ENCODE measurements at regions not wholly inside any gene's neighbourhood (a gene's known extent, or its start where the extent isn't known, plus 50 kb on each side); places are given as distances from the start of the nearest gene placed in this dataset.

DNA sequence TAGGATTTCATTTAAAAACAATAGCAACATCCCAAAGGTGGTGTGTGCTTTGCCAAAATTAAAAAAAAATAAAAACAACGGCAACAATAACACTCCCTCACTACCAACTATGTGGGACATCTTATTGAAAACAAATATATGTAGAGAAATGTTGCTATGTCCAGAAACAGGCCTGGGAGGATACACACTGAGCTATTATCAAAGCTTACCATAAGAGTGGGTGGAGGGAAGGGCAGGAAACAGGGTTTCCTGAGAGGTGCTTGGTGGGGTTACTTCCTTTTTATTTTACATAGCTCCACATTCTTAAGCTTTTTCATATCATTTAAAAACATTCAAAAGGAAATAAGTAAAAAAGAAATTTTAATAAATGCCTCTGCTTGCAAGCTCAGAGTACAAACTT, 150.0 kb upstream of the RIPOR2 start:
- no peak for TF ChIP-seq CTCF (IDR thresholded peaks at IDR 0.05)
- peaks cover 0 to 9% of the 10 kb centered on the region in 2 donors for H3K36me3 ChIP-seq (ENCODE audit: insufficient read depth in 1 of 2, low read depth in 1 of 2)
- WGBS, 3 donors, result 0 to 48% (median 27%) methylated on average over 1 of the region's 1 CpG
- no peak overlapping the region for H3K27ac ChIP-seq
- H3K27me3 ChIP-seq (ENCODE audit: insufficient read depth in 3 of 3, low read length in 2 of 3), result peaks cover 0 to 2% (median 0%) of the 10 kb centered on the region in 3 donors
- no peaks in the 10 kb centered on the region for H3K4me1 ChIP-seq
- no peak for ATAC-seq
- no peak overlapping the region for H3K4me3 ChIP-seq
- H3K9me3 ChIP-seq, result no peaks in the 10 kb centered on the region
- intact Hi-C loops (cut with DNase I), result loop anchor here in 1 of 2 donors (10.0 kb wide), 1 partner anchor 899 kb away; no protein-coding TSS in a partner anchor
- DNase-seq, result no peak

GRCh38 chr6:25086500-25087091, 150.8 kb upstream of the RIPOR2 start:
- peaks cover 0 to 9% of the 10 kb centered on the region in 2 donors for H3K36me3 ChIP-seq (ENCODE audit: insufficient read depth in 1 of 2, low read depth in 1 of 2)
- DNase-seq (no peak), ATAC-seq (no peak)
- 78 to 88% (median 79%) methylated on average over 9 of the region's 9 CpGs for WGBS, 3 donors
- no peak overlapping the region for H3K4me3 ChIP-seq
- no peak for TF ChIP-seq CTCF (IDR thresholded peaks at IDR 0.05)
- H3K27me3 ChIP-seq (ENCODE audit: insufficient read depth in 3 of 3, low read length in 2 of 3), result peaks cover 0 to 2% (median 0%) of the 10 kb centered on the region in 3 donors
- no peak overlapping the region for H3K27ac ChIP-seq
- no peaks in the 10 kb centered on the region for H3K9me3 ChIP-seq
- H3K4me1 ChIP-seq, result no peaks in the 10 kb centered on the region
- intact Hi-C loops (cut with DNase I), result loop anchor here in 1 of 2 donors (10.0 kb wide), 1 partner anchor 898 kb away; no protein-coding TSS in a partner anchor

DNA sequence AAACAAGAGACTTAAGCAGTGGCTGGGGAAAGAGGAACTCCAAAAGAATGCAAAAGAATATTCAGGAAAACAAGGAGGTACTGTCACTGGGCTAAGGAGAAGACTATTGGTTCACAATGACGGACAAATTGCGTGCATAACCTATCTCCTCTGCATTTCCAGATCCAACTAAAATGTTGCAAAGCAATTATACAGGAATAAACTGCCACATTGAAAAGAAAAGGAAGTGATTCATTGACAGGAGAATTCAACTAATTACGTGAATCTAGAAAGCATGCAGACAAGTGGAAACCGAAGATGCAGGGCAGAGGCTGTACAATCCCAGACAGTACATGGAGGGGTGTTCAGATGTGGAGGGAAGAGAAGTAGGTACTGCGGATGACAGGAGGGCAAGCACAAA, 152.8 kb upstream of the RIPOR2 start:
- H3K36me3 ChIP-seq (ENCODE audit: insufficient read depth in 1 of 2, low read depth in 1 of 2), result peaks cover 0 to 19% of the 10 kb centered on the region in 2 donors

DNA sequence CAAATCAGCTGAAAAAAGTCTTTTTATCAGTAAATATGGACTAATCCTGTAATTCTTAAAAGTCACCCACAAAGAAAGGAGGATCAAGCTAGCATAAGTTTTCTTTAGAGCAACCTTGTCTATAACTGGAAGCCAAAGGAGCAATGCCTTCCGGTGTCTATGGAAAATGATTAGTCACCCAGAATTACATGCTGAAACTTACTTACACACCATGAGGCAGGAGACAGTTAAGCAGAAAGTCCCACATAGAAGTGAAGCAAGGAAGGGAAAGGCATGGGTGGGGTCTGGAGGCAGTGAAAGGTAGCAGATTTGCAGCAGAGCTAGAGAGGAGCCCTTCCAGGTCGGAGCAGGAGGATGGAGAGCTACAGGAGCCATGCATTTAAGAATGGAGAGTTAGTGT, 153.7 kb upstream of the RIPOR2 start:
- H3K4me3 ChIP-seq, result no peak overlapping the region
- H3K27ac ChIP-seq, result no peak overlapping the region
- ATAC-seq (no peak), DNase-seq (no peak)
- peaks cover 0 to 14% of the 10 kb centered on the region in 2 donors for H3K36me3 ChIP-seq (ENCODE audit: insufficient read depth in 1 of 2, low read depth in 1 of 2)
- intact Hi-C loops (cut with DNase I), result loop anchor here in 1 of 2 donors (10.0 kb wide), 1 partner anchor 895 kb away; no protein-coding TSS in a partner anchor
- 23 to 66% (median 31%) methylated on average over 2 of the region's 2 CpGs for WGBS, 3 donors
- no peaks in the 10 kb centered on the region for H3K4me1 ChIP-seq
- no peaks in the 10 kb centered on the region for H3K9me3 ChIP-seq
- no peak for TF ChIP-seq CTCF (IDR thresholded peaks at IDR 0.05)
- H3K27me3 ChIP-seq (ENCODE audit: insufficient read depth in 3 of 3, low read length in 2 of 3), result peaks cover 0 to 2% (median 0%) of the 10 kb centered on the region in 3 donors

More for the DNA sequence above, 152.8 kb upstream of the RIPOR2 start:
- no peak for DNase-seq
- peak overlapping the region; percentile 38 for H3K27ac ChIP-seq
- no peak for TF ChIP-seq CTCF (IDR thresholded peaks at IDR 0.05)
- intact Hi-C loops (cut with DNase I), result loop anchor here in 1 of 2 donors (10.0 kb wide), 1 partner anchor 896 kb away; no protein-coding TSS in a partner anchor
- H3K27me3 ChIP-seq (ENCODE audit: insufficient read depth in 3 of 3, low read length in 2 of 3), result peaks cover 0 to 2% (median 0%) of the 10 kb centered on the region in 3 donors
- H3K4me3 ChIP-seq, result no peak overlapping the region
- H3K4me1 ChIP-seq, result no peaks in the 10 kb centered on the region
- no peak for ATAC-seq
- H3K9me3 ChIP-seq, result no peaks in the 10 kb centered on the region
- 70 to 73% (median 73%) methylated on average over 5 of the region's 5 CpGs for WGBS, 3 donors
